H1 (cell line): ENCODE measurements at regions not wholly inside any gene's neighbourhood (a gene's known extent, or its start where the extent isn't known, plus 50 kb on each side); places are given as distances from the start of the nearest gene placed in this dataset.

Experiments used
- CTCF ChIA-PET: fragments of 300-600 bp; sonication (Branson Sonifier 250); formaldehyde crosslinking; loops from one replicate; lab custom pipeline; 2021; ENCODE audit not compliant: partially characterized antibody; lab: Charles Lee
- POLR2A ChIA-PET: fragments of 300-600 bp; sonication (Branson Sonifier 250); formaldehyde crosslinking; loops from one replicate; lab custom pipeline; 2021; ENCODE audit warnings: inconsistent platforms; ENCODE audit not compliant: partially characterized antibody; lab: Charles Lee
- DNase-seq, 2 experiments: peaks; one replicate each; pipeline versions ENCODE4 v3.0.0 to v3.0.0-alpha.2; 2010 to 2022; ENCODE audit warnings: low spot score in 2 of 2, low read depth in 1 of 2, mixed read lengths in 1 of 2
- FAIRE-seq: peaks from 2 replicates; lab custom pipeline; 2011; peaks lifted over from hg19 to GRCh38; lab: Jason Lieb, UNC
- H2AFZ ChIP-seq: 2 replicates; pipeline ENCODE4 v1.8.1; 2012; ENCODE audit warnings: low read length, inconsistent platforms
- H2AK5ac ChIP-seq: 2 replicates; pipeline ENCODE4 v1.6.1; 2013; ENCODE audit warnings: low read depth, low read length
- H2BK120ac ChIP-seq: replicated peaks from 2 replicates; pipeline ENCODE3; 2013; ENCODE audit warnings: low read depth, low read length, inconsistent platforms
- H2BK12ac ChIP-seq: 2 replicates; pipeline ENCODE4 v1.6.1; 2013; ENCODE audit warnings: low read depth, low read length
- H2BK15ac ChIP-seq: 2 replicates; pipeline ENCODE4 v1.6.1; 2013; ENCODE audit warnings: low read length
- H2BK20ac ChIP-seq: 2 replicates; pipeline ENCODE4 v1.6.1; 2013; ENCODE audit warnings: low read length
- H2BK5ac ChIP-seq: 2 replicates; pipeline ENCODE4 v1.6.1; 2013; ENCODE audit warnings: low read depth, low read length
- H3K14ac ChIP-seq: 2 replicates; pipeline ENCODE4 v1.6.1; 2013; ENCODE audit warnings: inconsistent platforms; ENCODE audit not compliant: insufficient read length
- H3K18ac ChIP-seq: 2 replicates; pipeline ENCODE4 v1.6.1; 2013; ENCODE audit warnings: low read length; ENCODE audit errors: extremely low read depth
- H3K23ac ChIP-seq: 2 replicates; pipeline ENCODE4 v1.6.1; 2013; ENCODE audit warnings: inconsistent platforms; ENCODE audit not compliant: insufficient read length
- H3K23me2 ChIP-seq: 2 replicates; pipeline ENCODE4 v1.6.1; 2013; ENCODE audit warnings: low read depth, low read length
- H3K27ac ChIP-seq: 2 replicates; pipeline ENCODE4 v1.6.1; 2011; ENCODE audit warnings: low read depth, low read length, inconsistent platforms
- H3K27me3 ChIP-seq, 4 experiments: replicated peaks in 1 of 4; 1 replicate in 1 of 4; 2 replicates in 3 of 4; pipeline versions ENCODE4 v1.6.1 to v1.8.1; 2011 to 2013; ENCODE audit warnings: low read length in 3 of 4, mild to moderate bottlenecking in 3 of 4, inconsistent platforms in 2 of 4, mixed read lengths in 2 of 4, moderate library complexity in 1 of 4; ENCODE audit not compliant: control insufficient read depth in 3 of 4, insufficient read depth in 3 of 4; ENCODE audit errors: extremely low read depth in 1 of 4
- H3K36me3 ChIP-seq, 4 experiments: 2 replicates each; pipeline versions ENCODE4 v1.6.1 to v1.8.1; 2011 to 2013; ENCODE audit warnings: mild to moderate bottlenecking in 4 of 4, low read length in 3 of 4, moderate library complexity in 2 of 4, control low read depth in 1 of 4, inconsistent platforms in 1 of 4; ENCODE audit not compliant: insufficient read depth in 4 of 4, control insufficient read depth in 2 of 4
- H3K4ac ChIP-seq: replicated peaks from 2 replicates; pipeline ENCODE3; 2013; ENCODE audit warnings: low read length, low read depth, mixed read lengths, inconsistent platforms; ENCODE audit not compliant: insufficient read length
- H3K4me1 ChIP-seq, 4 experiments: replicated peaks in 1 of 4; 1 replicate in 1 of 4; 2 replicates in 3 of 4; pipeline versions ENCODE4 v1.6.1 to v1.8.1; 2011 to 2013; ENCODE audit warnings: low read length in 3 of 4, inconsistent platforms in 2 of 4, mixed read lengths in 1 of 4; ENCODE audit not compliant: insufficient read depth in 4 of 4, control insufficient read depth in 3 of 4
- H3K4me2 ChIP-seq, 2 experiments: 2 replicates each; pipeline versions ENCODE4 v1.6.1 to v1.8.1; 2011 to 2013; ENCODE audit warnings: low read depth in 2 of 2, low read length in 2 of 2, control low read depth in 1 of 2, inconsistent platforms in 1 of 2, mild to moderate bottlenecking in 1 of 2; ENCODE audit not compliant: insufficient read depth in 1 of 2
- H3K4me3 ChIP-seq, 4 experiments: fragments of 200-600, 300-600 bp in 1 of 4; sonication (generic), shearing (Covaris generic), sonication (Bioruptor Twin) in 1 of 4; 2 replicates each; pipeline versions ENCODE4 v1.5.1 to v1.8.1; 2011 to 2016; ENCODE audit warnings: low read length in 4 of 4, low read depth in 3 of 4, control low read depth in 2 of 4, inconsistent platforms in 2 of 4, mild to moderate bottlenecking in 2 of 4, mixed read lengths in 1 of 4, moderate library complexity in 1 of 4; ENCODE audit not compliant: insufficient read depth in 2 of 4; ENCODE audit errors: extremely low read depth in 1 of 4
- H3K56ac ChIP-seq: replicated peaks from 2 replicates; pipeline ENCODE3; 2013; ENCODE audit warnings: low read depth, mild to moderate bottlenecking, mixed read lengths, low read length, inconsistent platforms; ENCODE audit not compliant: insufficient read length
- H3K79me1 ChIP-seq: 2 replicates; pipeline ENCODE4 v1.6.1; 2013; ENCODE audit warnings: low read depth, low read length, control low read depth
- H3K79me2 ChIP-seq, 2 experiments: 2 replicates each; pipeline versions ENCODE4 v1.6.1 to v1.8.1; 2012 to 2013; ENCODE audit warnings: low read length in 2 of 2, mild to moderate bottlenecking in 2 of 2, inconsistent platforms in 1 of 2; ENCODE audit not compliant: insufficient read depth in 2 of 2, control insufficient read depth in 1 of 2
- H3K9ac ChIP-seq, 4 experiments: replicated peaks in 1 of 4; 1 replicate in 1 of 4; 2 replicates in 3 of 4; pipeline versions ENCODE4 v1.6.1 to v1.8.1; 2011 to 2013; ENCODE audit warnings: low read depth in 3 of 4, low read length in 3 of 4, control low read depth in 2 of 4, mild to moderate bottlenecking in 2 of 4, moderate library complexity in 2 of 4, inconsistent platforms in 1 of 4; ENCODE audit errors: extremely low read depth in 1 of 4
- H3K9me3 ChIP-seq, 2 experiments: 2 replicates each; pipeline versions ENCODE4 v1.6.1 to v1.8.1; 2012 to 2013; ENCODE audit warnings: mild to moderate bottlenecking in 2 of 2, moderate library complexity in 2 of 2, control low read depth in 1 of 2, inconsistent platforms in 1 of 2, low read depth in 1 of 2, low read length in 1 of 2, mixed read lengths in 1 of 2; ENCODE audit not compliant: insufficient read depth in 2 of 2
- H4K20me1 ChIP-seq, 2 experiments: replicated peaks in 1 of 2; 2 replicates each; pipeline versions ENCODE3 to v1.8.1; 2011 to 2013; ENCODE audit warnings: inconsistent platforms in 2 of 2, low read length in 2 of 2, mild to moderate bottlenecking in 1 of 2; ENCODE audit not compliant: insufficient read depth in 2 of 2, control insufficient read depth in 1 of 2
- H4K5ac ChIP-seq: 2 replicates; pipeline ENCODE4 v1.6.1; 2013; ENCODE audit warnings: low read length, low read depth, mixed read lengths, inconsistent platforms; ENCODE audit not compliant: insufficient read length
- H4K8ac ChIP-seq: 2 replicates; pipeline ENCODE4 v1.8.0; 2013; ENCODE audit warnings: mild to moderate bottlenecking, moderate library complexity, low read length, inconsistent platforms; ENCODE audit not compliant: insufficient read depth; ENCODE audit errors: extremely low read depth
- H4K91ac ChIP-seq: replicated peaks from 2 replicates; pipeline ENCODE3; 2013; ENCODE audit warnings: low read length, mixed read lengths, inconsistent platforms; ENCODE audit not compliant: insufficient read length
- E2F6 ChIP-seq: IDR thresholded peaks from 2 replicates; pipeline ENCODE4 v1.6.1; 2012; ENCODE audit warnings: inconsistent platforms
- EP300 ChIP-seq, 2 experiments: IDR thresholded peaks; 1 replicate in 1 of 2; 2 replicates in 1 of 2; pipeline ENCODE4 v1.6.1; 2011 to 2012; ENCODE audit warnings: low read depth in 2 of 2, low read length in 2 of 2, mild to moderate bottlenecking in 2 of 2, borderline replicate concordance in 1 of 2, inconsistent platforms in 1 of 2, moderate library complexity in 1 of 2
- EZH2 ChIP-seq: fragments of 200-600 bp; sonication (generic); IDR thresholded peaks from 2 replicates; pipeline ENCODE4 v1.7.1; 2012; ENCODE audit warnings: low read depth, mild to moderate bottlenecking, moderate library complexity, low read length, inconsistent platforms; ENCODE audit not compliant: severe bottlenecking
- NRF1 ChIP-seq: IDR thresholded peaks from 2 replicates; pipeline ENCODE4 v1.6.1; 2011; ENCODE audit warnings: mild to moderate bottlenecking, low read depth, low read length, improper control_type of control experiment
- POU5F1 ChIP-seq: IDR thresholded peaks from 2 replicates; pipeline ENCODE4 v1.6.1; 2011; ENCODE audit warnings: low read depth, mild to moderate bottlenecking, low read length, moderate library complexity
- RXRA ChIP-seq: IDR thresholded peaks from 2 replicates; pipeline ENCODE4 v1.6.1; 2011; ENCODE audit warnings: low read depth, mild to moderate bottlenecking, low read length, moderate library complexity; ENCODE audit not compliant: insufficient read depth
- SP4 ChIP-seq: IDR thresholded peaks from 2 replicates; pipeline ENCODE4 v1.6.1; 2012; ENCODE audit warnings: low read length, inconsistent platforms
- ZNF274 ChIP-seq: IDR thresholded peaks from 2 replicates; pipeline ENCODE4 v1.7.0; 2012; ENCODE audit warnings: low read length, borderline replicate concordance; ENCODE audit errors: extremely low read depth
- WGBS, 2 experiments: shearing (Covaris generic) in 1 of 2; methylation state at CpG; one replicate each; pipeline versions ENCODE4 v1.1.6 to v1.1.7; 2013 to 2015; ENCODE audit warnings: low lambda C conversion rate in 2 of 2, mixed read lengths in 2 of 2, inconsistent platforms in 1 of 2, low coverage in 1 of 2, missing lambda C conversion rate in 1 of 2; ENCODE audit not compliant: insufficient replicate concordance in 2 of 2, insufficient coverage in 1 of 2, insufficient read length in 1 of 2; ENCODE audit errors: extremely low coverage in 1 of 2, missing lambda C conversion rate in 1 of 2; 5-methylcytosine and 5-hydroxymethylcytosine counted together

GRCh38 chr1:103243481-103243880, 135.2 kb upstream of the COL11A1 start:
- Histone ChIP-seq H3K27me3 (no peaks in the 10 kb centered on the region), H3K27ac (no peak overlapping the region), H4K8ac (no peak overlapping the region), H2BK120ac (no peak overlapping the region), H3K9ac (no peak overlapping the region), H3K4me2 (no peak overlapping the region), H3K4me3 (no peak overlapping the region), H3K36me3 (no peaks in the 10 kb centered on the region), H4K5ac (no peak overlapping the region), H3K79me1 (no peaks in the 10 kb centered on the region), H2BK5ac (no peak overlapping the region), H3K23ac (no peak overlapping the region), H3K9me3 (no peaks in the 10 kb centered on the region), H3K23me2 (no peaks in the 10 kb centered on the region; the same call in 1 of the 2 replicates), H2BK12ac (no peak overlapping the region), H4K20me1 (no peaks in the 10 kb centered on the region), H3K4me1 (no peaks in the 10 kb centered on the region), H4K91ac (no peak overlapping the region), H3K79me2 (no peaks in the 10 kb centered on the region), H2AFZ (no peak overlapping the region), H2BK15ac (no peak overlapping the region), H3K4ac (no peak overlapping the region), H2AK5ac (no peak overlapping the region), H3K18ac (no peak overlapping the region), H3K14ac (no peak overlapping the region), H3K56ac (no peak overlapping the region), H2BK20ac (no peak overlapping the region)
- DNase-seq = no peak
- CTCF ChIA-PET = no interaction called here
- WGBS, 2 experiments = 81% methylated on average over 1 of the region's 1 CpG; no CpG with 5 or more reads in 1 of the 2 experiments
- FAIRE-seq = no peak
- POLR2A ChIA-PET = no interaction called here
- TF ChIP-seq POU5F1 (no peak), SP4 (no peak), EP300 (IDR thresholded peaks at IDR 0.05; ENCODE audit: borderline replicate concordance in 1 of 2, low read depth in 2 of 2, low read length in 2 of 2) (no peak), E2F6 (no peak), NRF1 (no peak), EZH2 (no peak), ZNF274 (no peak), RXRA (no peak)
- TF ChIP-seq, all 59 proteins: peak for 0
